ENCODE measurements at regions not wholly inside any gene's neighbourhood (a gene's known extent, or its start where the extent isn't known, plus 50 kb on each side); places are given as distances from the start of the nearest gene placed in this dataset.
"Not testable (repeated sequence)": the region's sequence is repeated elsewhere in the genome, so short reads cannot be mapped to it uniquely, and the experiment has no call there.

DNA sequence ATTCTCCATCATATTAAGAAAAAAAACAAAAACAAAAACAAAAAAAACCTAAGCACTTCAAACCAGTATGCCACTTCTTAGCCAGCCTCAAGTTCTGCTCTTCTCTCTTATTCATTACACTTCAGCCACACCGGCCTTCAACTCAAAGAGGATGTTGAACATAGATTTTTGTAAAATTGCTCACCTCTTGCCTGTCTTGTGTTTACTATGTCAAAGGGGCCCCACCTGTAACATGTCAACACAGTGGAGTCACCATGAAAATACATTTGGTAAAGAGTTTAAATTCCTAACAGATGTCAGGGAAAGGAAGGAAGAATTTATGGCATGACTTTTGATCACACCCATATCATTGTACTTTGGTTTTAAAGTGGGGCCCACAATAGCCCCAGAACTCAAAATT is 121.1 kb upstream of the GHR start:
- Histone ChIP-seq H3K4me3 (ENCODE audit: low read depth, low read length) (no peak overlapping the region), H3K36me3 (replicated peaks) (no peaks in the 10 kb centered on the region), H3K27ac (no peak overlapping the region), H3K27me3 (replicated peaks) (no peaks in the 10 kb centered on the region)
- TF ChIP-seq, protein P1, sequence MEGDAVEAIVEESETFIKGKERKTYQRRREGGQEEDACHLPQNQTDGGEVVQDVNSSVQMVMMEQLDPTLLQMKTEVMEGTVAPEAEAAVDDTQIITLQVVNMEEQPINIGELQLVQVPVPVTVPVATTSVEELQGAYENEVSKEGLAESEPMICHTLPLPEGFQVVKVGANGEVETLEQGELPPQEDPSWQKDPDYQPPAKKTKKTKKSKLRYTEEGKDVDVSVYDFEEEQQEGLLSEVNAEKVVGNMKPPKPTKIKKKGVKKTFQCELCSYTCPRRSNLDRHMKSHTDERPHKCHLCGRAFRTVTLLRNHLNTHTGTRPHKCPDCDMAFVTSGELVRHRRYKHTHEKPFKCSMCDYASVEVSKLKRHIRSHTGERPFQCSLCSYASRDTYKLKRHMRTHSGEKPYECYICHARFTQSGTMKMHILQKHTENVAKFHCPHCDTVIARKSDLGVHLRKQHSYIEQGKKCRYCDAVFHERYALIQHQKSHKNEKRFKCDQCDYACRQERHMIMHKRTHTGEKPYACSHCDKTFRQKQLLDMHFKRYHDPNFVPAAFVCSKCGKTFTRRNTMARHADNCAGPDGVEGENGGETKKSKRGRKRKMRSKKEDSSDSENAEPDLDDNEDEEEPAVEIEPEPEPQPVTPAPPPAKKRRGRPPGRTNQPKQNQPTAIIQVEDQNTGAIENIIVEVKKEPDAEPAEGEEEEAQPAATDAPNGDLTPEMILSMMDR (IDR thresholded peaks at IDR 0.05; ENCODE audit: low read depth, low read length, missing control alignments) = no peak
- no peak for DNase-seq
- in situ Hi-C loops (cut with HindIII; ENCODE audit: low pct_ligation_motif_present, low sequenced_read_pairs) = no loop called here

DNA sequence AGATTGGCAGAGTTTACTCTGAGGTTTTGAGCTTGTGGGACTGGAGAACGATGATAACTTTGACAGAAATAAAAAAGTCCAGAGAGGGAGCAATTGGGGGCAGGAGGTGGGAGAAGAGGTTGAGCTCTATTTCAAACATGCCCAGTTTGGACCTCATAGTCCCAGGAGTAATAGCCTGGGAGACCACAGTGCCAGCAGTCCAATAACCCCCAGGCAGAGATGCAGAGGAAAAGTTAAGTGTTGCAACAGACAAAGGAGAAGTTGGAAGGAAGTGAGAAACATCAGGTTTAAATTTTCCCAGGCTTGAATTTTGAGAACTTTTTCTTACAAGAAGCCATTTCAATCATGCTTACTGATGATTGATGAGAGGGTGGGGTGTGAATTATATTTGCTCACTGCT is 117.0 kb upstream of the GHR start:
- no peak overlapping the region for H3K27ac ChIP-seq
- no peak overlapping the region for H3K4me3 ChIP-seq (ENCODE audit: low read depth, low read length)
- DNase-seq = no peak
- H3K36me3 ChIP-seq (replicated peaks) = no peaks in the 10 kb centered on the region
- no peaks in the 10 kb centered on the region for H3K27me3 ChIP-seq (replicated peaks)
- TF ChIP-seq, protein P1 (IDR thresholded peaks at IDR 0.05; ENCODE audit: low read depth, low read length, missing control alignments) = no peak
- in situ Hi-C loops (cut with HindIII; ENCODE audit: low pct_ligation_motif_present, low sequenced_read_pairs) = no loop called here

DNA sequence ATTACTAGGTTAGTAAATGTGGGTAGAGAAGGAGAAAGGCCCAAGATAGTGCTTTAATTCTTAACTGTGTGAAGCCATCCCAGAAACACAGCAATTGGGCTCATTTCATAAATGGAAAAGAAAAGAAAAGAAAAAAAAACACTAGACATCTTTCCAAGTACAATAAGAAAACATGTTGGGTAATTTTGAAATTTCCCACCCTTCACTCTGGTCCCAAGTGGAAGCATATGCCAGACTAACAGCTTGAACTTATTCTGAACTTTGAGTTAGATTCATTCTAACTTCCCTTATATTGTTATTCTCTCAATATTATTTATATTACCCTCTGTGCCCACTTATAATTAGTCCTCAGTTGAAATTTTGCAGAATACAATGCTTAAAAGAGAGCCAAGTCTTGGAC is 113.4 kb upstream of the GHR start:
- in situ Hi-C loops (cut with HindIII; ENCODE audit: low pct_ligation_motif_present, low sequenced_read_pairs) = no loop called here
- H3K27me3 ChIP-seq (replicated peaks) = no peaks in the 10 kb centered on the region
- no peak overlapping the region for H3K4me3 ChIP-seq (ENCODE audit: low read depth, low read length)
- no peak for DNase-seq
- H3K36me3 ChIP-seq (replicated peaks) = no peaks in the 10 kb centered on the region
- TF ChIP-seq, protein P1 (IDR thresholded peaks at IDR 0.05; ENCODE audit: low read depth, low read length, missing control alignments) = no peak
- no peak overlapping the region for H3K27ac ChIP-seq

DNA sequence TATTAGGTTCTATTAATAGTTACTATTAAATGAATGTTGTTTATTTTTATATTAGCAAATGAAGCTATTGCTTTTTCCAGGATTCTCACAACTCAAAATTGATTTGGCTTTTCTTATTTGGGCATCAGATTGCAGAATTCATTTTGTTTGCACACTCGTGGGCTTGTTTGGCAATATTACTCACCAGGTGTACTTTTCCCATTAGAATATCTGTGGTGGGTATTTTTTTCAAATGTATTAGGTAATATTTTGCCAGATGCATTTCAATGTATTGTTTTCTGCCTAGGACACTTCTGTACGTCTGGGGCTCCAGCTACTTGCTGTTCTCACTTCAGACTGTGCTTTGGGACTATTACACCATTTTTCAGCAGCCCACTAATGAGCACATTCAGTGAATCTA is 108.0 kb upstream of the GHR start:
- DNase-seq = no peak
- TF ChIP-seq, protein P1 (IDR thresholded peaks at IDR 0.05; ENCODE audit: low read depth, low read length, missing control alignments) = no peak
- H3K36me3 ChIP-seq (replicated peaks) = no peaks in the 10 kb centered on the region
- no peak overlapping the region for H3K4me3 ChIP-seq (ENCODE audit: low read depth, low read length)
- in situ Hi-C loops (cut with HindIII; ENCODE audit: low pct_ligation_motif_present, low sequenced_read_pairs) = no loop called here
- H3K27me3 ChIP-seq (replicated peaks) = no peaks in the 10 kb centered on the region
- no peak overlapping the region for H3K27ac ChIP-seq

DNA sequence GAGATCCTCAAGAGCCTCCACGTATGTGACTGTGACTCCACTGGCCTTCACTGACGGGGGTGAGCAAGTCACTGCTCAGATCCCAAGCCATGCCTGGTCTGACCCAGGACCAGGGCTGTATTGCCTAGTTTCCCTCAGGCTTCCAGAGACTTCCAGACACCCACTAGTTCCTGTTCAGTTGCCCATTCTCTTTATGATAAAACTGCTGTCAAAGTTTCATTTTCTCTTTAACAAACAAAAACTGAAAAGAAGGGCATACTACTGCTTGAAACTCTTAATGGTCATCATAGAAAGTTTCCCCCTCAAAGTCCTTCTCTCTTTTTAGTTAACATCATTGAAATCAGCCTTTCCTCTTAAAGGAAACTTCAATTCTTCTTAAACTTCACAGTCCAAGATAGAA is 105.7 kb upstream of the GHR start:
- Histone ChIP-seq H3K4me3 (ENCODE audit: low read depth, low read length) (no peak overlapping the region), H3K27ac (no peak overlapping the region), H3K27me3 (replicated peaks) (no peaks in the 10 kb centered on the region), H3K36me3 (replicated peaks) (no peaks in the 10 kb centered on the region)
- DNase-seq = no peak
- TF ChIP-seq, protein P1 (IDR thresholded peaks at IDR 0.05; ENCODE audit: low read depth, low read length, missing control alignments) = no peak
- in situ Hi-C loops (cut with HindIII; ENCODE audit: low pct_ligation_motif_present, low sequenced_read_pairs) = no loop called here

DNA sequence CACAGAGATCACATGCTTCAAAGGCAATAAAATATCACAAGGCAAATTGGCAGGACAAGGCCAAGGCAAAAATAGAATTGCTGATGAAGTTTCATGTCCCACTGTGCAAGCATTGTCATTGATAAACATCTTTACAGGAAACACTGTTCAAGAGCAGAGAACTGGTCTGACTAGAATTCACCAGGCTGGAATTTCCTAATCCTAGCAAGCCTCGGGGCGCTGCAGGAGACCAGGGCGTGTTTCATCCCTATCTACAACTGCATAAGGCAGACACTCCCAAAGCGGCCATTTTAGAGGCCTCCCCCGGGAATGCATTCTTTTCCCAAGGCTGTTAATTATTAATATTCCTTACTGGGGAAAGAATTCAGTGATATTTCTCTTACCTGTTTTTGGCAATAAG is 103.7 kb upstream of the GHR start:
- H3K36me3 ChIP-seq (replicated peaks); H3K27me3 ChIP-seq (replicated peaks); H3K4me3 ChIP-seq (ENCODE audit: low read depth, low read length); DNase-seq; in situ Hi-C loops (cut with HindIII; ENCODE audit: low pct_ligation_motif_present, low sequenced_read_pairs); H3K27ac ChIP-seq: not testable (repeated sequence)

Data from brain microvascular endothelial cell (primary cell).